ENCODE measurements at regions not wholly inside any gene's neighbourhood (a gene's known extent, or its start where the extent isn't known, plus 50 kb on each side); places are given as distances from the start of the nearest gene placed in this dataset.

DNA sequence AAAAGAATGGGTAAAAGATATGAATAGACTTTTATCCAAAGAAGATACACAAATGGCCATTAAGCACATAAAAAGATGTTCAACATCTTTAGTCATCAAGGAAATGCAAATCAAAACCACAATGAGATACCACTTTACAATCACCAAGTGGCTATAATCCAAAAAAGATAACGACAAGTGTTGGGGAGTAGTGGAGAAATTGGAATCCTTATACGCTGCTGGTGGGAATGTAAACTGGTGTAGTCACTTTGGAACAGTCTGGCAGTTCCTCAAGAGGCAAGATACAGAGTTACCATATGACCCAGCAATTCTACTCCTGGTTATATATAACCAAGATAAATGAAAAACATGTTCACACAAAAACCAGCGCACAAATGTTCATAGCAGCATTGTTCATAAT, 234.9 kb downstream of the SPATA31D1 start:
- H3K4me3 ChIP-seq (ENCODE audit: control extremely low read depth in 1 of 5, extremely low read depth in 1 of 5, insufficient read depth in 1 of 5, low read depth in 2 of 5, low read length in 4 of 5): no peak overlapping the region
- H3K9me3 ChIP-seq (ENCODE audit: control extremely low read depth in 1 of 3, control insufficient read depth in 2 of 3, insufficient read depth in 1 of 3, low read length in 2 of 3): peaks cover 0 to 14% (median 0%) of the 10 kb centered on the region in 3 donors
- no CpG with 5 or more reads among the region's 3 CpGs for WGBS (ENCODE audit: insufficient coverage)
- TF ChIP-seq EZH2 (IDR thresholded peaks at IDR 0.05; ENCODE audit: borderline replicate concordance, insufficient read depth, low read depth, low read length, poor library complexity, severe bottlenecking): no peak
- no peak for TF ChIP-seq CTCF (IDR thresholded peaks at IDR 0.05)
- no peak overlapping the region for H3K9ac ChIP-seq (ENCODE audit: low read length)
- no peak for ATAC-seq (ENCODE audit: low read depth)
- H3K79me2 ChIP-seq (ENCODE audit: control insufficient read depth, insufficient read depth, low read length): no peaks in the 10 kb centered on the region
- intact Hi-C loops (cut with micrococcal nuclease): no loop called here
- no peaks in the 10 kb centered on the region for H3K4me1 ChIP-seq (ENCODE audit: control insufficient read depth in 2 of 2, insufficient read depth in 2 of 2, low read length in 2 of 2)
- no peaks in the 10 kb centered on the region for H3K36me3 ChIP-seq (replicated peaks in 1 of 2; ENCODE audit: control extremely low read depth in 1 of 2, control insufficient read depth in 1 of 2, extremely low read depth in 1 of 2, insufficient read depth in 2 of 2, low read length in 1 of 2)
- Mint-ChIP-seq H3K4me1 (no peaks in the 10 kb centered on the region), H3K4me3 (no peak overlapping the region), H3K9me3 (ENCODE audit: insufficient read depth) (no peaks in the 10 kb centered on the region), H3K27me3 (no peaks in the 10 kb centered on the region), H3K27ac (no peak overlapping the region)
- H2AFZ ChIP-seq (ENCODE audit: insufficient read depth, low read depth, low read length, poor library complexity, severe bottlenecking): no peak overlapping the region
- H3K27me3 ChIP-seq (replicated peaks in 1 of 4; ENCODE audit: control extremely low read depth in 1 of 4, control insufficient read depth in 3 of 4, insufficient read depth in 4 of 4, low read length in 3 of 4): no peaks in the 10 kb centered on the region
- no peak for DNase-seq
- POLR2A ChIA-PET: no interaction called here
- no peak overlapping the region for H3K4me2 ChIP-seq (replicated peaks; ENCODE audit: low read depth, low read length, poor library complexity, severe bottlenecking)
- CTCF ChIA-PET: no interaction called here
- H4K20me1 ChIP-seq (ENCODE audit: control insufficient read depth, insufficient read depth, low read length, poor library complexity, severe bottlenecking): no peaks in the 10 kb centered on the region
- no peak overlapping the region for H3K27ac ChIP-seq (ENCODE audit: low read length in 2 of 2)

DNA sequence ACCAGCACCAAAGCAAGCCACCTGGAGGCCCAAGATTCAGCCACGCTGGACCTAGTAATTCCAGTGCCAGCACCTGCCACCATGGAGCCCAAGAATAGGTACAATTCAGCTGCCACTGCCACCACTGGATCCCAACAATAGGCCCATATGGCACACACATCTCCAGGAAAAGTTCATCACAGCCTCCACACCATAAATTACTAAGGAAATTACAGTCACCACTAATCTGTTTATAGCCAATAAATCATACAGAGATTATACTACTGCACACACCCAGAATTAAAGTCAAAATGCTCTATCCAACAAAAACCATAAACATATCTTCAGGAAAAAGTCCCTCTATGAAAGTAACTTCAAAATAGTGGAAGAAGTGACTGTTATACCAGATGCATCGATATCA, 242.8 kb downstream of the SPATA31D1 start:
- no peak for DNase-seq
- H4K20me1 ChIP-seq (ENCODE audit: control insufficient read depth, insufficient read depth, low read length, poor library complexity, severe bottlenecking): no peaks in the 10 kb centered on the region
- no peak for ATAC-seq (ENCODE audit: low read depth)
- 83% methylated on average over 1 of the region's 2 CpGs for WGBS (ENCODE audit: insufficient coverage)
- peaks cover 7% of the 10 kb centered on the region in 2 donors for H3K4me1 ChIP-seq (ENCODE audit: control insufficient read depth in 2 of 2, insufficient read depth in 2 of 2, low read length in 2 of 2)
- CTCF ChIA-PET: no interaction called here
- H3K36me3 ChIP-seq (replicated peaks in 1 of 2; ENCODE audit: control extremely low read depth in 1 of 2, control insufficient read depth in 1 of 2, extremely low read depth in 1 of 2, insufficient read depth in 2 of 2, low read length in 1 of 2): no peaks in the 10 kb centered on the region
- POLR2A ChIA-PET: no interaction called here
- no peak overlapping the region for H3K9ac ChIP-seq (ENCODE audit: low read length)
- intact Hi-C loops (cut with micrococcal nuclease): no loop called here
- peaks cover 12% of the 10 kb centered on the region for H3K4me1 Mint-ChIP-seq
- no peaks in the 10 kb centered on the region for H3K27me3 ChIP-seq (replicated peaks in 1 of 4; ENCODE audit: control extremely low read depth in 1 of 4, control insufficient read depth in 3 of 4, insufficient read depth in 4 of 4, low read length in 3 of 4)
- H3K4me3 ChIP-seq (ENCODE audit: control extremely low read depth in 1 of 5, extremely low read depth in 1 of 5, insufficient read depth in 1 of 5, low read depth in 2 of 5, low read length in 4 of 5): no peak overlapping the region
- TF ChIP-seq CTCF (IDR thresholded peaks at IDR 0.05) (no peak), EZH2 (IDR thresholded peaks at IDR 0.05; ENCODE audit: borderline replicate concordance, insufficient read depth, low read depth, low read length, poor library complexity, severe bottlenecking) (no peak)
- H3K9me3 ChIP-seq (ENCODE audit: control extremely low read depth in 1 of 3, control insufficient read depth in 2 of 3, insufficient read depth in 1 of 3, low read length in 2 of 3): peaks cover 0 to 33% (median 23%) of the 10 kb centered on the region in 3 donors
- H2AFZ ChIP-seq (ENCODE audit: insufficient read depth, low read depth, low read length, poor library complexity, severe bottlenecking): no peak overlapping the region
- H3K4me3 Mint-ChIP-seq: no peak overlapping the region
- H3K27ac ChIP-seq (ENCODE audit: low read length in 2 of 2): no peak overlapping the region
- H3K27ac Mint-ChIP-seq: no peak overlapping the region
- no peaks in the 10 kb centered on the region for H3K27me3 Mint-ChIP-seq
- no peaks in the 10 kb centered on the region for H3K79me2 ChIP-seq (ENCODE audit: control insufficient read depth, insufficient read depth, low read length)
- no peak overlapping the region for H3K4me2 ChIP-seq (replicated peaks; ENCODE audit: low read depth, low read length, poor library complexity, severe bottlenecking)
- peaks cover 10% of the 10 kb centered on the region for H3K9me3 Mint-ChIP-seq (ENCODE audit: insufficient read depth)
